ENCODE measurements at regions not wholly inside any gene's neighbourhood (a gene's known extent, or its start where the extent isn't known, plus 50 kb on each side); places are given as distances from the start of the nearest gene placed in this dataset.

GRCh38 chr7:110564246-110564645 is 526.7 kb upstream of the LRRN3 start:
- Histone ChIP-seq H3K36me3 (ENCODE audit: insufficient read depth, low read length) (no peaks in the 10 kb centered on the region), H3K79me2 (ENCODE audit: insufficient read depth, low read length) (no peaks in the 10 kb centered on the region), H3K4me2 (ENCODE audit: low read length) (no peak overlapping the region), H3F3A (ENCODE audit: insufficient read depth, low read length) (no peaks in the 10 kb centered on the region), H3K27ac (ENCODE audit: low read depth, low read length, poor library complexity, severe bottlenecking) (no peak overlapping the region), H3K4me1 (ENCODE audit: insufficient read depth, low read length, severe bottlenecking) (no peaks in the 10 kb centered on the region), H3K9me3 (ENCODE audit: low read length) (no peaks in the 10 kb centered on the region), H4K20me1 (ENCODE audit: insufficient read depth, low read length) (no peaks in the 10 kb centered on the region), H3K9ac (ENCODE audit: low read length) (no peak overlapping the region), H3K27me3 (ENCODE audit: insufficient read depth, low read length) (no peaks in the 10 kb centered on the region), H2AFZ (ENCODE audit: low read length) (no peak overlapping the region), H3K9me2 (ENCODE audit: low read depth, low read length) (no peaks in the 10 kb centered on the region), H3K4me3 (ENCODE audit: low read depth, low read length, poor library complexity, severe bottlenecking) (no peak overlapping the region)
- no peak for TF ChIP-seq CTCF (IDR thresholded peaks at IDR 0.05; ENCODE audit: low read length)
- TF ChIP-seq EZH2 (IDR thresholded peaks at IDR 0.05; ENCODE audit: borderline replicate concordance, low read length): no peak

- Histone ChIP-seq H3K27ac (ENCODE audit: low read depth, low read length, poor library complexity, severe bottlenecking) (no peak overlapping the region), H4K20me1 (ENCODE audit: insufficient read depth, low read length) (no peaks in the 10 kb centered on the region), H3K27me3 (ENCODE audit: insufficient read depth, low read length) (no peaks in the 10 kb centered on the region), H3K4me1 (ENCODE audit: insufficient read depth, low read length, severe bottlenecking) (no peaks in the 10 kb centered on the region), H3K79me2 (ENCODE audit: insufficient read depth, low read length) (no peaks in the 10 kb centered on the region), H2AFZ (ENCODE audit: low read length) (no peak overlapping the region), H3K9me2 (ENCODE audit: low read depth, low read length) (no peaks in the 10 kb centered on the region), H3K4me2 (ENCODE audit: low read length) (no peak overlapping the region), H3K9me3 (ENCODE audit: low read length) (no peaks in the 10 kb centered on the region), H3F3A (ENCODE audit: insufficient read depth, low read length) (no peaks in the 10 kb centered on the region), H3K4me3 (ENCODE audit: low read depth, low read length, poor library complexity, severe bottlenecking) (no peak overlapping the region), H3K36me3 (ENCODE audit: insufficient read depth, low read length) (no peaks in the 10 kb centered on the region), H3K9ac (ENCODE audit: low read length) (no peak overlapping the region)
- TF ChIP-seq EZH2 (IDR thresholded peaks at IDR 0.05; ENCODE audit: borderline replicate concordance, low read length): no peak
- no peak for TF ChIP-seq CTCF (IDR thresholded peaks at IDR 0.05; ENCODE audit: low read length)
These were observed 522.5 kb upstream of the LRRN3 start for GRCh38 chr7:110568388-110568787.

GRCh38 chr7:110568932-110569331 is 522.0 kb upstream of the LRRN3 start:
- Histone ChIP-seq H3K4me1 (ENCODE audit: insufficient read depth, low read length, severe bottlenecking) (no peaks in the 10 kb centered on the region), H3K4me2 (ENCODE audit: low read length) (no peak overlapping the region), H3K79me2 (ENCODE audit: insufficient read depth, low read length) (no peaks in the 10 kb centered on the region), H3K27ac (ENCODE audit: low read depth, low read length, poor library complexity, severe bottlenecking) (no peak overlapping the region), H2AFZ (ENCODE audit: low read length) (no peak overlapping the region), H3K27me3 (ENCODE audit: insufficient read depth, low read length) (no peaks in the 10 kb centered on the region), H4K20me1 (ENCODE audit: insufficient read depth, low read length) (no peaks in the 10 kb centered on the region), H3K4me3 (ENCODE audit: low read depth, low read length, poor library complexity, severe bottlenecking) (no peak overlapping the region), H3K9ac (ENCODE audit: low read length) (no peak overlapping the region), H3K9me3 (ENCODE audit: low read length) (no peaks in the 10 kb centered on the region), H3F3A (ENCODE audit: insufficient read depth, low read length) (no peaks in the 10 kb centered on the region), H3K9me2 (ENCODE audit: low read depth, low read length) (no peaks in the 10 kb centered on the region), H3K36me3 (ENCODE audit: insufficient read depth, low read length) (no peaks in the 10 kb centered on the region)
- TF ChIP-seq CTCF (IDR thresholded peaks at IDR 0.05; ENCODE audit: low read length): no peak
- TF ChIP-seq EZH2 (IDR thresholded peaks at IDR 0.05; ENCODE audit: borderline replicate concordance, low read length): no peak
